ENCODE measurements at regions not wholly inside any gene's neighbourhood (a gene's known extent, or its start where the extent isn't known, plus 50 kb on each side); places are given as distances from the start of the nearest gene placed in this dataset.
"Not testable (repeated sequence)": the region's sequence is repeated elsewhere in the genome, so short reads cannot be mapped to it uniquely, and the experiment has no call there.

- no peak for DNase-seq
Observed at GRCh38 chr1:55309053-55309452, 93.9 kb upstream of the USP24 start.

- no peak for DNase-seq
Observed at GRCh38 chr1:55305735-55306134, 90.6 kb upstream of the USP24 start.

DNA sequence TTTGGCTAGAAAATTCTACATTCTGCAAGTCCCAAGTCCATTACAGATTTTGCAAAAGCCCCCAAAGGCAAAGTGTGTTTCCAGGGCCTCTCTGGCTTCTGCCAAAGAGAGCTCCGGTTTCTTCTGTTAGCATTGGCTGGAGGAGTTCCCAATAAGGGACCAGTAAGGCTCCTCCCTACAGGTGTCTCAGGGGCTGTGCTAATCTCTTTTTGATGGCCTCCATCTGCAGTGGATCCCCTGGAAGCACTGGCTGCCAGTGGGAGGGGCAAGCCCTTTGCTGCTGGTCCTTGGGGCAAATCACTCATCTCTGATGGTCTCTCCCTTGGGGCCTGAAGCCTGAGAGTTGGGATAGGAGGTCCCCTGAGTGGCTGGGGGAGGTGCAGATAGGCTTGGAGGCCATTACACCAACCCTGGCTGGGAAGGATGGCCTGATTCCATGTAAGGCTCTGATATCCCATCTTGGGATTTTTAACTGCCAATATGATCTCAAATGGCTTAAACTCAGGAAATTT, 89.1 kb upstream of the USP24 start:
- no peak for DNase-seq

DNA sequence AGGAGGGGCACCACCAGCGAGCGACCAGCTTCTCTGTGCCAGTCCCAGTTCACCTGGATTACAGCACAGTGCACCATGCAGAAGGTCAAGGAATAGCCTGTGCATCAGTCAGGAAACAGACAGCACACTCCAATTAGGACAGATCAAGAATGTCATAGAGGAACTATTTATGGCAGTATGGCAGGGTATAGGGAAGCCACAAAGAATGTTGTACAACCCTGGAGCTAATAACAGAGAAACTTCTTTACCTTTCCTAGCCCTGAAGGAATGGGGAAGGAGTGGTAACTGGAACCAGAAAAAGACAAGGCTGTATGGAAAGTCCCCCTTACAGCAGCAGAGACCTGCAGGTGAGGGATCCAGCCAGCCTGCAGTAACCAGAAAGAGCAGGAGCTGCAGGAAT, 87.8 kb upstream of the USP24 start:
- DNase-seq, result no peak

GRCh38 chr1:55301912-55302311, 86.7 kb upstream of the USP24 start:
- DNase-seq, result no peak

- no peak for DNase-seq
Observed at GRCh38 chr1:55300975-55301374, 85.8 kb upstream of the USP24 start.

GRCh38 chr1:55298167-55298894, 83.2 kb upstream of the USP24 start:
- DNase-seq, result no peak

DNA sequence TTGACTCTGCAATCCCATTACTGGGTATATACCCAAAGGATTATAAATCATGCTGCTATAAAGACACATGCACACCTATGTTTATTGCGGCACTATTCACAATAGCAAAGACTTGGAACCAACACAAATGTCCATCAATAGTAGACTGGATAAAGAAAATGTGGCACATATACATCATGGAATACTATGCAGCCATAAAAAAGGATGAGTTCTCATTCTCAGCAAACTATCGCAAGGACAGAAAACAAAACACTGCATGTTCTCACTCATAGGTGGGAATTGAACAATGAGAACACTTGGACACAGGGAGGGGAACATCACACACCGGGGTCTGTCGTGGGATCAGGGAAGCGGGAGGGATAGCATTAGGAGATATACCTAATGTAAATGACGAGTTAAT, 81.1 kb upstream of the USP24 start:
- DNase-seq, result not testable (repeated sequence)

DNA sequence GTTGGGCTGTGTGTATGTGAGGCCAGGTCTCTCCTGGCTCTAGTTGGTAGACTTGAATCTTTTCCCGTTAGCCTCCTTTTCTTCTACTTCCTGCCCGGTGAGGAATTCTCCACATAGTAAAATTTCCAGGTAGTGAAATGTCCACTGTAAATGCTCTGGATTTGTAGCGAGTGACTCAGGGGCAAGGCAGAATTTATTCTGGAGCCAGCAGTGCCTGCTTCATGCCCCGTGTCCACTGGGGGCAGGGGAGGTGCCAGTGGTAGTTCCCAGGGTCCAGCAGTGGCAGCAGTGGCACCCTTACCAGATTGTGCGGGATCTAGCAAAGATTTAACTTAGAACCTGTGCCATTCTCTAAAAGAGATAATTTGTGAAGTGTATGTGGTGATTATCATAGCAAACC, 74.5 kb upstream of the USP24 start:
- DNase-seq, result no peak

GRCh38 chr1:55289042-55289441, 73.9 kb upstream of the USP24 start:
- no peak for DNase-seq

DNA sequence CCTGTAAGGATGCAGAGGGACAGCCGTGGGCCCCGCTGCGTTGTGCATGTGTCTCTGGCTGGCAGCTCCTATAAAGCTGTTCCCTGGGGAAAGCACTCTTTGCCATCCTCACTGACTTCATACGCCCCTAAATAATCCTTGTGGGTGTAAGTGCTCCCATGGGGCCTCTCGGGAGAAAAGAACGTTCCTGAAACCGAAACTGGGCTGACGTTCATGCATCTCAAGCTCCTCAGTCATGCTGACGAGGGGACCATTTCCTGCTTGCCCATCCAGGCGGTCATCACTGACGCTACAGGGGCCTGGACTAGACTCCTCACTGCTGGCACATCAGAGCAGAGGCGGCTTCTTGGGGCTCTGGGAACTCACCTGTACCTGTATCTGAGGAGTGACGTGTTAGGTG, 73.1 kb upstream of the USP24 start:
- no peak for DNase-seq

DNA sequence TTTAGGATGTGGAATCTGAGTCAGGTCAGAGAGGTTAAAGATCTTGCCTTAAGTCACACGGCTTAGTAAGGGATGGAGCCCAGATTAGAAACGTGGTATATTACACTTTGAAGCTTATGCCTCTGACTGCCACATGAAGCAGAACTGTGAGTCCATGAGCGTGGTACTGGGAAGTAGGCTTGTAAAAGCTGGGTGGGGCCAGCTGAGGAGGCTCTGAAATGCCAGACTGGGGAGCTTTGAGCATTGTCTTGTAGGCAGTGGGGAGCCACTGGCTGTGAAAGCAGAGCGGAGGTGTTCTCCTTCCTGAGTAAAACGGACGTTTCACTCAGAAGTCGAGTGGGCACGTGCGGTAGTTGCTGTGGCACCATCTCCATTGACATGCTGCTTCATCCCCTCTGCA, 72.6 kb upstream of the USP24 start:
- DNase-seq, result no peak

GRCh38 chr1:55286856-55287602, 71.9 kb upstream of the USP24 start:
- DNase-seq, result no peak

- no peak for DNase-seq
Observed at GRCh38 chr1:55285834-55286233, 70.7 kb upstream of the USP24 start.

- no peak for DNase-seq
Observed at GRCh38 chr1:55284856-55285255, 69.7 kb upstream of the USP24 start.

GRCh38 chr1:55282058-55282457, 66.9 kb upstream of the USP24 start:
- no peak for DNase-seq

DNA sequence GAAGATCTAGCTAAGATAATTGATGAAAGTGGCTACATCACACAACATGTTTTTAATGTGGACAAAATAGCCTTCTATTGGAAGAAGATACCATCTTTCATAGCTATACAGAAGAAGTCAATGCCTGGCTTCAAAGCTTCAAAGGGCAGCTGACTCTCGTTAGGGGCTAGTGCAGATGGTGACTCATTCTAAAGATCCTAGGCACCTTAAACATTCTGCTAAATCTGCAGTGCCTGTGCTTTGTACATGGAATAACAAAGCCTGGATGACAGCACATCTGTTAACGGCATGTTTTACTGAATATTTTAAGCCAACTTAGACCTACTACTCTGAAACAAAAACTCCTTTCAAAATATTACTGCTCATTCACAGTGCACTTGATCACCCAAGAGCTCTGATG, 65.6 kb upstream of the USP24 start:
- DNase-seq, result no peak

DNA sequence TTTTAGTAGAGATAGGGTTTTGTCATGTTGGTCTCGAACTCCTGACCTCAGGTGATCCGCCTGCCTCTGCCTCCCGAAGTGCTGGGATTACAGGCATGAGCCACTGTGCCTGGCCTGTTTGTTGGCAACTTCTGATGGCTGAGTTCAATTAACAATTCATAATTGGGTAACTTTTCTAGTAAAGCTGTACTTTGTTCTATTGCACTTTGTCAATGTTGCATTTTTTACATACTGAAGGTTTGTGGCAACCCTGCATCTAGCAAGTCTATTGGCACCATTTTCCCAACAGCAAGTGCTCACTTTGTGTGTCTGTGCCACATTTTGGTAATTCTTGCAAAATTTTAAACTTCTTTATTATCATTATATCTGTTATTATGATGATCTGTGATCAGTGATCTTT, 64.5 kb upstream of the USP24 start:
- no peak for DNase-seq

DNA sequence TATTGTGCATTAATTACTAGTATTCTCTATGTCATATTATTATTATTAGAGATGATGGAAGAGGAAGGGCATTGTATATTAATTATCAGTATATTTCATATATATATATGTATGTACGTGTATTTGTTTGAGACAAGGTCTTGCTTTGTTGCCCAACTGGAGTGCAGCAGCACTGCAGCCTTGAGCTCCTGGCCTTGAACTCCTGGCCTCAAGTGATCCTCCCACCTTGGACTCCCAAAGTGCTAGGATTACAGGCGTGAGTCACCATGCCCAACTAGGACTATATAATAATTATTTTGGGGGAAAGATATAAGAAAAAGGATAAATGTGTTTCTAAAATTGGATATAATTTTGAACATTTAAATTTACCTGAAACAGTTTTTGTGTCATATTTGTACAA, 63.2 kb upstream of the USP24 start:
- no peak for DNase-seq

GRCh38 chr1:55277377-55278130, 62.4 kb upstream of the USP24 start:
- DNase-seq, result peak in 1 of 2 experiments; percentile 30

- no peak for DNase-seq
Observed at GRCh38 chr1:55276671-55277376, 61.7 kb upstream of the USP24 start.

DNA sequence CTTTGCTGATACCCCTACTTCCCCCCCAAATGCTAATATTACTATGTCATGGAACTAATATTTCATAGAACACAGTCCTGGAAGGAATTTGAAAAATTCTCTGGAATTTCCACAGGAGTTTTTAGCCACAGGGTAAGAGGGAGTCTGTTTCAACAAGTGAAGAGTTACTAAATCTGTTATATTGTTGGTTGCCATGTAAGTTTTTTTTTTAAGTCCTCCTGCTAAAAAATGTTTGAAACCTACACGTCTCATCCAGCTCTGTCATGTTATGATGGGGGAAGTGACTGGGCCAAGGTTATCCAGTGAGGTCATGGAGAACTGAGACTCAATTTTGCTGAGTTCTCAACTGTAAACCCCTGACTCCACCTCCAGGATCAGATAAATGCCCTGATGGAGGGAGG, 60.8 kb upstream of the USP24 start:
- DNase-seq, result no peak

GRCh38 chr1:55275151-55275748, 60.1 kb upstream of the USP24 start:
- DNase-seq, result no peak
